Endothelial cell (in vitro differentiated cells): ENCODE measurements at regions not wholly inside any gene's neighbourhood (a gene's known extent, or its start where the extent isn't known, plus 50 kb on each side); places are given as distances from the start of the nearest gene placed in this dataset.
"Not testable (repeated sequence)": the region's sequence is repeated elsewhere in the genome, so short reads cannot be mapped to it uniquely, and the experiment has no call there.

ENCODE experiments used
- DNase-seq: peaks from one replicate; pipeline ENCODE4 v3.0.0; 2021; ENCODE audit warnings: low spot score
- H3K27ac Mint-ChIP-seq: one replicate; pipeline ENCODE4 v1.8.0; 2021; ENCODE audit warnings: mixed read lengths, inconsistent platforms; ENCODE audit not compliant: unreplicated experiment
- H3K27me3 Mint-ChIP-seq: one replicate; pipeline ENCODE4 v1.8.0; 2021; ENCODE audit warnings: mild to moderate bottlenecking, moderate library complexity, mixed read lengths, inconsistent platforms; ENCODE audit not compliant: unreplicated experiment
- H3K36me3 Mint-ChIP-seq: one replicate; pipeline ENCODE4 v1.8.0; 2021; ENCODE audit warnings: mild to moderate bottlenecking, low read depth, mixed read lengths, inconsistent platforms; ENCODE audit not compliant: unreplicated experiment
- H3K4me1 Mint-ChIP-seq: one replicate; pipeline ENCODE4 v1.8.0; 2021; ENCODE audit warnings: mild to moderate bottlenecking, mixed read lengths, inconsistent platforms; ENCODE audit not compliant: unreplicated experiment
- H3K4me3 Mint-ChIP-seq: one replicate; pipeline ENCODE4 v1.8.0; 2021; ENCODE audit warnings: mild to moderate bottlenecking, mixed read lengths, inconsistent platforms; ENCODE audit not compliant: unreplicated experiment
- H3K9me3 Mint-ChIP-seq: one replicate; pipeline ENCODE4 v1.8.0; 2021; ENCODE audit warnings: mixed read lengths, inconsistent platforms; ENCODE audit not compliant: unreplicated experiment
- CTCF ChIP-seq: fragments of 200-600 bp; sonication (generic); IDR thresholded peaks from one replicate; pipeline ENCODE4 v1.5.0; 2021; ENCODE audit warnings: antibody characterized with exemption; ENCODE audit not compliant: unreplicated experiment

- Mint-ChIP-seq H3K27me3 (no peaks in the 10 kb centered on the region), H3K36me3 (no peaks in the 10 kb centered on the region), H3K9me3 (no peaks in the 10 kb centered on the region), H3K4me1 (no peaks in the 10 kb centered on the region), H3K4me3 (no peak overlapping the region), H3K27ac (no peak overlapping the region)
- no peak for DNase-seq
- no peak for TF ChIP-seq CTCF
Observed at GRCh38 chr13:85141401-85141800, 657.8 kb downstream of the SLITRK6 start.

GRCh38 chr13:85140192-85140591 is 659.0 kb downstream of the SLITRK6 start:
- H3K4me3 Mint-ChIP-seq: no peak overlapping the region
- H3K27ac Mint-ChIP-seq: no peak overlapping the region
- no peaks in the 10 kb centered on the region for H3K36me3 Mint-ChIP-seq
- H3K27me3 Mint-ChIP-seq: no peaks in the 10 kb centered on the region
- no peak for DNase-seq
- no peak for TF ChIP-seq CTCF
- no peaks in the 10 kb centered on the region for H3K9me3 Mint-ChIP-seq
- no peaks in the 10 kb centered on the region for H3K4me1 Mint-ChIP-seq

GRCh38 chr13:85137516-85137915 is 661.7 kb downstream of the SLITRK6 start:
- no peak for TF ChIP-seq CTCF

GRCh38 chr13:85132986-85133385 is 666.2 kb downstream of the SLITRK6 start:
- no peaks in the 10 kb centered on the region for H3K4me1 Mint-ChIP-seq
- H3K36me3 Mint-ChIP-seq: no peaks in the 10 kb centered on the region
- no peaks in the 10 kb centered on the region for H3K9me3 Mint-ChIP-seq
- TF ChIP-seq CTCF: no peak
- no peaks in the 10 kb centered on the region for H3K27me3 Mint-ChIP-seq
- no peak for DNase-seq
- no peak overlapping the region for H3K27ac Mint-ChIP-seq
- H3K4me3 Mint-ChIP-seq: no peak overlapping the region

More at GRCh38 chr13:85137516-85137915, 661.7 kb downstream of the SLITRK6 start:
- Mint-ChIP-seq H3K9me3 (no peaks in the 10 kb centered on the region), H3K4me3 (no peak overlapping the region), H3K4me1 (no peaks in the 10 kb centered on the region), H3K36me3 (no peaks in the 10 kb centered on the region), H3K27me3 (no peaks in the 10 kb centered on the region), H3K27ac (no peak overlapping the region)
- no peak for DNase-seq

- not testable (repeated sequence) for H3K4me3 Mint-ChIP-seq, H3K9me3 Mint-ChIP-seq, H3K4me1 Mint-ChIP-seq, DNase-seq, H3K27me3 Mint-ChIP-seq, H3K36me3 Mint-ChIP-seq, H3K27ac Mint-ChIP-seq
Observed at GRCh38 chr13:85123501-85123900, 675.7 kb downstream of the SLITRK6 start.

- H3K36me3 Mint-ChIP-seq: no peaks in the 10 kb centered on the region
- no peak for DNase-seq
- no peaks in the 10 kb centered on the region for H3K4me1 Mint-ChIP-seq
- H3K27ac Mint-ChIP-seq: no peak overlapping the region
- no peak for TF ChIP-seq CTCF
- H3K4me3 Mint-ChIP-seq: no peak overlapping the region
- no peaks in the 10 kb centered on the region for H3K9me3 Mint-ChIP-seq
- H3K27me3 Mint-ChIP-seq: no peaks in the 10 kb centered on the region
Observed at GRCh38 chr13:85108356-85108755, 690.9 kb downstream of the SLITRK6 start.
